NCI-H2107 treated with DMSO at 0.1 percent for 48 hours (cell line): ENCODE measurements at regions not wholly inside any gene's neighbourhood (a gene's known extent, or its start where the extent isn't known, plus 50 kb on each side); places are given as distances from the start of the nearest gene placed in this dataset.
A peak's percentile ranks its signal among the peaks of the same experiment; 100 is the strongest.

ENCODE experiments used
- DNase-seq: peaks from one replicate; lab custom pipeline; 2025; ENCODE audit not compliant: unreplicated experiment; lab: John Stamatoyannopoulos, UW

DNA sequence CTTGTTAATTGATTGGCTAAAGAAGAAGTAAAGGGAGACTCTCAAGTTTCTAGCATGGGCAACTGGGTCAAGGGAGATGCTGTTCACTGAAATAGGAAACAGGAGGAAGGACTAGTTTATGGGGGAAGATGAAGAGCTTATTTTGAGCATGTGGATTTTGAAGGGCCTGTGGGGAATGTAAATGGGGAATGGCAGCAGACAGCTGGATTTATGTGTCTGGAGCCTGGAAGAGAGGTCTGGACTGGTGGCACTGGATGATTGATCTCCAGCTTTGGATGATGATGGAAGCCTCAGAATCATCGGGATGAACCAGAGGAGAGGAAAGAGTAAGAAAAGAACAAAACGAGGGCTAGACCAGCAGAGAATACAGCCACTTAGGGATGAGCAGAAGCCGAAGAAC lies 54.9 kb upstream of the ENAH start:
- no peak for DNase-seq

DNA sequence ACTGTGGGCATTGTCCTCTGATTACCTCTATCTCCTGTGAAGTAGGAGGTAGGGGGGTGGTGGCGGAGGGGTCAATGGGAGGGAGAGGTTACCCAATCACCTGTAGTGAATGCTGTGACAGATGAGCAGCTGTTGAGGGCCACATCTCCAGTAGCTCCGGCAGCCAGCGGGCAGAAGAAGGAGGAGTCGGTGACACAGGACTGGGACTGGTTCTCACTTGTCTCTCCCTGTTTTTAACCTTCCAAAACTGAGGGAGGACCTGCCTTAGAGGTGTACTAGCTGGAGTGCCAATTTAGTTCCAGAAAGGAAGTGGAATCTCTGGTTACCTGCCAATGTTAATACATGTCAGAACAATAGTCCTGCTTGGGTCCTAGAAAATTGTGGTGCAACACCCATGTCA lies 56.2 kb upstream of the ENAH start:
- DNase-seq, result peak; percentile 42

DNA sequence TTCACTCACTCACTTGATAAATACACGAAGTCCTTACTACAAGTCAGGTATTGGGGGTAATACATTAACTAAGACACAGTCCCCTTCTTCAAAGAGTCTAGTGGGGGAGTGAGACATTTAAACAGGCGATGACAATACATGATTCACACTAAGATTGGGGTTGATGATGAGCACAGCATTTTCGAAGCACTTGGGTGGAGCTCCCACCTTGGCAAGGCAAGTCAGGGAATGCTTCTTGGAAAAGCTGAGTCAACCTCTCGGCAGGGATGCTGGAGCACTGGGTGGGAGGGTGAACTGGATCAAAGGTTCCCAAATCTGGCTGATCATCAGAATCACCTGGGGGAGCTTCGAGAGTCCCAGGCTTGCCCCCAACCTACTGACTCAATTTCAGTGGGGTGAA lies 57.9 kb upstream of the ENAH start:
- DNase-seq, result no peak

DNA sequence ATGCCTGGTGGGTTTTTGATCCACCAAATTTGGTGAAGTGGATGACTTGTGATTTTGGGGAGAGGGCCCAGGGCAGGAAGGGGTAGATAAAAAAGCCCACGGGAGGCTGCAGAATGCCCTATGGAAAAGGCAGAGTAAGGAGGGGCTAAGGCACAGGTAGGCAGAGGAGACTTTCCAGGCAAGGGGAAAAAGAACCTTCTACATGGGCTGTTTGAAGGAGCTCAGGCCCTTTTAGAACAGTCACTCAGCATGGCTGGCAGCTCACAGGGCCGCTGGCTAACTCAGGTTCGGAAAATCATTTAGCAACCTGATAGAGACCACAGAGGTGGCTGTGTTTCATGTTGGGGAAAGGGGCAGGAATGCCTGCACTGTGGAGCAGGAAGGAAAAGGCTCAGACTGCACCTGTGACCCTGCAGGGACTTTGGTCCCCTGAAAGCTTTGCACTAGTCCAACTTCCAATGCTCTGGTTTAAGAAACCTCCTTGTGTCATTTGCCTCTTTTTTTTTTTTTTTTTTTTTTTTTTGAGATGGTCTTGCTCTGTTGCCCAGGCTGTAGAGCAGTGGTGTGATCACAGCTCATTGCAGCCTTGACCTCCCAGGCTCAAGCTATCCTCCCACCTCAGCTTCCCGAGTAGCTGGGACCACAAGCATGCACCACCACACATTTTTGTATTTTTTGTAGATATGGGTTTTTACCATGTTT lies 58.5 kb upstream of the ENAH start:
- DNase-seq, result no peak

DNA sequence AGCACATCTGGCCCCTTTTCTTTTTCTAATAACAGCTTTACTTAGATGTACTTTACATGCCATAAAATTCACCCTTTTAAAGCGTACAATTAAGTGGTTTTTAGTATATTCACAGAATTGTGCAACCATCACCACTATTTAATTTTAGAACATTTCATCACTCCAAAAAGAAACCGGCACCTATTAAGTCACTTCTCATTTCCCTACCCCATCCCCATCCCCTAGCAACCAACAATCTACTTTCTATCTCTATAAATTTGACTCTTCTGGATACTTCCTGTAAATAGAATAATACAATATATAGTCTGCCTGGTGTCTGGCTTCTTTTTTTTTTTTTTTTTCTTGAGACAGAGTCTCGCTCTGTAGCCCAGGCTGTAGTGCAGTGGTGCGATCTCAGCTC lies 59.5 kb upstream of the ENAH start:
- no peak for DNase-seq

DNA sequence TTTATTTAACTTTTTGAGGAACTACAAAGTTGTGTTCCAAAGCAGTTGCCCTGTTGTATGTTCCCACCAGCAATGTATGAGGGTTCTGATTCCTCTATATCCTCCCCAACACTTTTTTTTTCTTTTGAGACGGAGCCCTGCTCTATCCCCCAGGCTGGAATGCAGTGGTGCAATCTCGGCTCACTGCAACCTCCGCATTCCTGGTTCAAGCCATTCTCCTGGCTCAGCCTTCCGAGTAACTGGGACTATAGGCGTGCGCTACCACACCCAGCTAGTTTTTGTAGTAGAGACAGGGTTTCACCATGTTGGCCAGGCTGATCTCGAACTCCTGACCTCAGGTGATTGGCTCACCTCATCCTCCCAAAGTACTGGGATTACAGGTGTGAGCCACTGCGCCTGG lies 60.4 kb upstream of the ENAH start:
- DNase-seq, result no peak

DNA sequence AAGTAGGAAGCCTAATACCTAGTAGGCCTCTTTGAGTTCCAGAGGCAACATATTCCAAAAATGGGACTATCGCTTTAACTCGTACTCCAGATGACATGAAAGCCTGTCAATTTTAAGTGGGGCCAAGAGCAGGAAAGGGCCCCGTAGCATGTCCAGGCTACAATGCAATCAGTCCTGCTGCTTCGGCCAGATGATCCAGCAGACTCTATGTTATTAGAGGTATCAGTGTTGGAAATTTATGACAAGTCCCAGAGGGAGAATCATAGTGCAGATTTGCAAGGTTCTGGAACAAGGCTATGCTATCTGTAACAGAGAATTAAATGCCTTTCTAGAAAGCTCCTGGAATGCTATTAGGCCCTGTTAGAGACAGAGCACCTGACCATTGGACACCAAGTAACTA lies 56.7 kb upstream of the SRP9 start:
- DNase-seq, result no peak

DNA sequence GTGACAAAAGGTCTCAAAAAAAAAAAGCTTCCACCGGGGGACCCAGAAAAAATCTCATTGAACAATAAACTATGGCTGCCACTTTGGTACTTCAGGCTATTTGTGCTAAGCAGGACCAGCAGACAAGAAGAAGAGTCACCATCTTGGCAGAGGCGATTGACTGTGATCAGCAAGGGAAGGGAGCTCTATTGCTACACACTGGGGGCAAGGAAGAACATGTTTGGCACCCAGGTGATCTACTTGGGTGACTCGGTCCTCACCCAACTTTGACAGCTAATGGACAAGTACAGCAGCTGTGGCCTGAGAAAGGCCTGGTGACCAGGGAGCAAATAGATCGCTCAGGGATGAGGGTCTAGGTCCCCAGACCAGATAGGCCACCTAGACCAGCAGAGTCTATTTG lies 53.4 kb upstream of the SRP9 start:
- no peak for DNase-seq
